NCI-H146 treated with DMSO at 0.1 percent for 48 hours (cell line): ENCODE measurements at regions not wholly inside any gene's neighbourhood (a gene's known extent, or its start where the extent isn't known, plus 50 kb on each side); places are given as distances from the start of the nearest gene placed in this dataset.
"Not testable (repeated sequence)": the region's sequence is repeated elsewhere in the genome, so short reads cannot be mapped to it uniquely, and the experiment has no call there.

Experiments
- DNase-seq: peaks from one replicate; lab custom pipeline; 2025; ENCODE audit not compliant: unreplicated experiment; lab: John Stamatoyannopoulos, UW

- no peak for DNase-seq
Observed at GRCh38 chr11:134498326-134499139, 86.5 kb upstream of the B3GAT1 start.

GRCh38 chr11:134497586-134497985, 85.5 kb upstream of the B3GAT1 start:
- DNase-seq: no peak

GRCh38 chr11:134496058-134496457, 84.0 kb upstream of the B3GAT1 start:
- not testable (repeated sequence) for DNase-seq

- not testable (repeated sequence) for DNase-seq
Observed at GRCh38 chr11:134494395-134494794, 82.4 kb upstream of the B3GAT1 start.

- not testable (repeated sequence) for DNase-seq
Observed at GRCh38 chr11:134492411-134492810, 80.4 kb upstream of the B3GAT1 start.

GRCh38 chr11:134489728-134490127, 77.7 kb upstream of the B3GAT1 start:
- no peak for DNase-seq

GRCh38 chr11:134488913-134489312, 76.9 kb upstream of the B3GAT1 start:
- no peak for DNase-seq

GRCh38 chr11:134488512-134488911, 76.5 kb upstream of the B3GAT1 start:
- DNase-seq: no peak

GRCh38 chr11:134487696-134488095, 75.7 kb upstream of the B3GAT1 start:
- DNase-seq: no peak

GRCh38 chr11:134486704-134487103, 74.7 kb upstream of the B3GAT1 start:
- DNase-seq: no peak

- no peak for DNase-seq
Observed at GRCh38 chr11:134486106-134486505, 74.1 kb upstream of the B3GAT1 start.

GRCh38 chr11:134485316-134485715, 73.3 kb upstream of the B3GAT1 start:
- no peak for DNase-seq

GRCh38 chr11:134483857-134484256, 71.8 kb upstream of the B3GAT1 start:
- no peak for DNase-seq

- no peak for DNase-seq
Observed at GRCh38 chr11:134483291-134483690, 71.2 kb upstream of the B3GAT1 start.

- DNase-seq: no peak
Observed at GRCh38 chr11:134482865-134483264, 70.8 kb upstream of the B3GAT1 start.

- DNase-seq: no peak
Observed at GRCh38 chr11:134481933-134482527, 70.0 kb upstream of the B3GAT1 start.

- no peak for DNase-seq
Observed at GRCh38 chr11:134481135-134481534, 69.1 kb upstream of the B3GAT1 start.

GRCh38 chr11:134480136-134480712, 68.2 kb upstream of the B3GAT1 start:
- no peak for DNase-seq

- DNase-seq: no peak
Observed at GRCh38 chr11:134479206-134480135, 67.4 kb upstream of the B3GAT1 start.

GRCh38 chr11:134478611-134479010, 66.6 kb upstream of the B3GAT1 start:
- no peak for DNase-seq

GRCh38 chr11:134478176-134478575, 66.1 kb upstream of the B3GAT1 start:
- DNase-seq: no peak
